ENCODE measurements at regions not wholly inside any gene's neighbourhood (a gene's known extent, or its start where the extent isn't known, plus 50 kb on each side); places are given as distances from the start of the nearest gene placed in this dataset.

DNA sequence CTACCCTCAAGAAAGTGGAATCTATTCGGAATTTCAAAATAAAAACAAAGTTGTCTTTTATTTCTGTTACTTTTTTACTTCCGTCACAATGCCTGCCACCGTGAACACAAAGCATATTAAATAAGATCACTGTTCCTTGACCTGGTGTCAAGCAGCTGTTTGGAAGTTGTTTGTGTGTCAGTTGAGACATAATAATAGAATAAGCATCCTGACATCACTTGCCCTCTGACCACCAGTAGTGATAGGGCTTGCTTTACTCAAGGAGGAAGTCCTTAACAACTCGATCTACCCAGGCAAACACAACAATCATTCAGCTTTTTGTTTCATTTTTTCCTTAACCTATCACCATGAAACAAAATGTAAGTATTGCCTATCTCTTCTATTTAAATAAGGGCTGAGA lies 454.4 kb upstream of the RASGRP1 start:
- no TSS peak for BruUV-seq (replicated peaks)
- Histone ChIP-seq H3K9ac (replicated peaks; ENCODE audit: extremely low read depth, insufficient read depth, low read length) (no peak overlapping the region), H3K9me3 (replicated peaks; ENCODE audit: control insufficient read depth, insufficient read depth, low read length) (no peaks in the 10 kb centered on the region), H2AFZ (ENCODE audit: low read depth, low read length) (peak overlapping the region; percentile 70), H4K20me1 (replicated peaks; ENCODE audit: control insufficient read depth, extremely low read depth, insufficient read depth, low read length) (no peaks in the 10 kb centered on the region), H3K9me1 (replicated peaks; ENCODE audit: control insufficient read depth, extremely low read depth, insufficient read depth, low read length) (no peaks in the 10 kb centered on the region), H3K79me2 (ENCODE audit: control insufficient read depth, insufficient read depth, low read length) (no peaks in the 10 kb centered on the region), H3K27me3 (ENCODE audit: control insufficient read depth in 2 of 2, insufficient read depth in 2 of 2, low read length in 2 of 2) (no peaks in the 10 kb centered on the region), H3K4me1 (ENCODE audit: control insufficient read depth, extremely low read depth, insufficient read depth, low read length) (peaks cover 4% of the 10 kb centered on the region), H3K36me3 (ENCODE audit: control insufficient read depth in 2 of 2, extremely low read depth in 1 of 2, insufficient read depth in 2 of 2, low read length in 2 of 2) (no peaks in the 10 kb centered on the region), H3K4me2 (ENCODE audit: insufficient read depth, low read length) (no peak overlapping the region), H3K4me3 (replicated peaks in 1 of 3; ENCODE audit: insufficient read depth in 1 of 3, low read depth in 1 of 3, low read length in 3 of 3) (no peak overlapping the region), H3K27ac (ENCODE audit: insufficient read depth, low read depth, low read length) (no peak overlapping the region)
- ChIA-PET POLR2A (interaction anchor here (1.0 kb wide), 1 partner anchor 9 kb away, joined by 4 read pairs; no protein-coding TSS in a partner anchor), CTCF (interaction anchor here (0.7 kb wide), 1 partner anchor 10 kb away, joined by 3 read pairs; no protein-coding TSS in a partner anchor)
- intact Hi-C loops (cut with micrococcal nuclease), result no loop called here
- DNase-seq (ENCODE audit: low read depth, low spot score) (peak; percentile 50), FAIRE-seq (peak; percentile 50)
- dilution Hi-C loops (cut with MboI; ENCODE audit: extremely low pct_ligation_motif_present, low sequenced_read_pairs), result no loop called here
- TF ChIP-seq GATA2 (IDR thresholded peaks at IDR 0.05; ENCODE audit: insufficient read depth, insufficient read length, low read depth, low read length) (no peak), MAX (IDR thresholded peaks at IDR 0.05; ENCODE audit: insufficient read depth, insufficient read length) (no peak), JUN (IDR thresholded peaks at IDR 0.05; ENCODE audit: borderline replicate concordance, insufficient read depth, insufficient read length, low read depth) (no peak), POLR2AphosphoS5 (IDR thresholded peaks at IDR 0.05; ENCODE audit: insufficient read depth, low read depth, low read length) (no peak), MYC (IDR thresholded peaks at IDR 0.05; ENCODE audit: low read depth, low read length) (no peak), EZH2 (IDR thresholded peaks at IDR 0.05; ENCODE audit: borderline replicate concordance, low read depth, low read length, severe bottlenecking) (no peak)

GRCh38 chr15:39021341-39021740 lies 456.7 kb upstream of the RASGRP1 start:
- Histone ChIP-seq H2AFZ (ENCODE audit: low read depth, low read length) (no peak overlapping the region), H3K4me3 (replicated peaks in 1 of 3; ENCODE audit: insufficient read depth in 1 of 3, low read depth in 1 of 3, low read length in 3 of 3) (no peak overlapping the region), H3K27me3 (ENCODE audit: control insufficient read depth in 2 of 2, insufficient read depth in 2 of 2, low read length in 2 of 2) (no peaks in the 10 kb centered on the region), H4K20me1 (replicated peaks; ENCODE audit: control insufficient read depth, extremely low read depth, insufficient read depth, low read length) (no peaks in the 10 kb centered on the region), H3K36me3 (ENCODE audit: control insufficient read depth in 2 of 2, extremely low read depth in 1 of 2, insufficient read depth in 2 of 2, low read length in 2 of 2) (no peaks in the 10 kb centered on the region), H3K9ac (replicated peaks; ENCODE audit: extremely low read depth, insufficient read depth, low read length) (no peak overlapping the region), H3K27ac (ENCODE audit: insufficient read depth, low read depth, low read length) (no peak overlapping the region), H3K4me1 (ENCODE audit: control insufficient read depth, extremely low read depth, insufficient read depth, low read length) (peaks cover 4% of the 10 kb centered on the region), H3K9me1 (replicated peaks; ENCODE audit: control insufficient read depth, extremely low read depth, insufficient read depth, low read length) (no peaks in the 10 kb centered on the region), H3K4me2 (ENCODE audit: insufficient read depth, low read length) (no peak overlapping the region), H3K79me2 (ENCODE audit: control insufficient read depth, insufficient read depth, low read length) (no peaks in the 10 kb centered on the region), H3K9me3 (replicated peaks; ENCODE audit: control insufficient read depth, insufficient read depth, low read length) (no peaks in the 10 kb centered on the region)
- no peak for TF ChIP-seq MYC (IDR thresholded peaks at IDR 0.05; ENCODE audit: low read depth, low read length)
- no peak for TF ChIP-seq POLR2A (IDR thresholded peaks at IDR 0.05; ENCODE audit: low read depth, low read length)
- TF ChIP-seq POLR2AphosphoS5 (IDR thresholded peaks at IDR 0.05; ENCODE audit: insufficient read depth, low read depth, low read length), result no peak
- TF ChIP-seq EZH2 (IDR thresholded peaks at IDR 0.05; ENCODE audit: borderline replicate concordance, low read depth, low read length, severe bottlenecking), result no peak
- TF ChIP-seq, protein P1, sequence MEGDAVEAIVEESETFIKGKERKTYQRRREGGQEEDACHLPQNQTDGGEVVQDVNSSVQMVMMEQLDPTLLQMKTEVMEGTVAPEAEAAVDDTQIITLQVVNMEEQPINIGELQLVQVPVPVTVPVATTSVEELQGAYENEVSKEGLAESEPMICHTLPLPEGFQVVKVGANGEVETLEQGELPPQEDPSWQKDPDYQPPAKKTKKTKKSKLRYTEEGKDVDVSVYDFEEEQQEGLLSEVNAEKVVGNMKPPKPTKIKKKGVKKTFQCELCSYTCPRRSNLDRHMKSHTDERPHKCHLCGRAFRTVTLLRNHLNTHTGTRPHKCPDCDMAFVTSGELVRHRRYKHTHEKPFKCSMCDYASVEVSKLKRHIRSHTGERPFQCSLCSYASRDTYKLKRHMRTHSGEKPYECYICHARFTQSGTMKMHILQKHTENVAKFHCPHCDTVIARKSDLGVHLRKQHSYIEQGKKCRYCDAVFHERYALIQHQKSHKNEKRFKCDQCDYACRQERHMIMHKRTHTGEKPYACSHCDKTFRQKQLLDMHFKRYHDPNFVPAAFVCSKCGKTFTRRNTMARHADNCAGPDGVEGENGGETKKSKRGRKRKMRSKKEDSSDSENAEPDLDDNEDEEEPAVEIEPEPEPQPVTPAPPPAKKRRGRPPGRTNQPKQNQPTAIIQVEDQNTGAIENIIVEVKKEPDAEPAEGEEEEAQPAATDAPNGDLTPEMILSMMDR (IDR thresholded peaks at IDR 0.05; ENCODE audit: extremely low read depth in 1 of 2, insufficient read depth in 1 of 2, low read depth in 1 of 2, low read length in 2 of 2), result no peak
- no peak for TF ChIP-seq FOS (IDR thresholded peaks at IDR 0.05; ENCODE audit: borderline replicate concordance, insufficient read depth, low read length)
- TF ChIP-seq GATA2 (IDR thresholded peaks at IDR 0.05; ENCODE audit: insufficient read depth, insufficient read length, low read depth, low read length), result no peak
- TF ChIP-seq JUN (IDR thresholded peaks at IDR 0.05; ENCODE audit: borderline replicate concordance, insufficient read depth, insufficient read length, low read depth), result no peak
- no peak for TF ChIP-seq MAX (IDR thresholded peaks at IDR 0.05; ENCODE audit: insufficient read depth, insufficient read length)
- FAIRE-seq (peak; percentile 57), DNase-seq (ENCODE audit: low read depth, low spot score) (no peak)
- ChIA-PET POLR2A (no interaction called here), CTCF (interaction anchor here (1.4 kb wide), 1 partner anchor 254 kb away, joined by 3 read pairs; no protein-coding TSS in a partner anchor)
- intact Hi-C loops (cut with micrococcal nuclease) (no loop called here), dilution Hi-C loops (cut with MboI; ENCODE audit: extremely low pct_ligation_motif_present, low sequenced_read_pairs) (no loop called here)
- no TSS peak for BruUV-seq (replicated peaks)

Data from endothelial cell of umbilical vein (primary cell).